Neuron (in vitro differentiated cells): ENCODE measurements at regions not wholly inside any gene's neighbourhood (a gene's known extent, or its start where the extent isn't known, plus 50 kb on each side); places are given as distances from the start of the nearest gene placed in this dataset.

Source experiments
- H2AFZ ChIP-seq: one replicate; pipeline ENCODE4 v1.6.1; 2013; ENCODE audit warnings: low read depth, mild to moderate bottlenecking, inconsistent platforms, low read length, moderate library complexity
- H3K27me3 ChIP-seq: one replicate; pipeline ENCODE4 v1.6.1; 2013; ENCODE audit warnings: low read length; ENCODE audit not compliant: insufficient read depth
- H3K36me3 ChIP-seq: one replicate; pipeline ENCODE4 v1.6.1; 2013; ENCODE audit warnings: low read length; ENCODE audit not compliant: insufficient read depth
- H3K4me1 ChIP-seq: one replicate; pipeline ENCODE4 v1.6.1; 2013; ENCODE audit warnings: low read length; ENCODE audit not compliant: insufficient read depth
- H3K4me3 ChIP-seq: 2 replicates; pipeline ENCODE4 v1.5.1; 2013; ENCODE audit warnings: mild to moderate bottlenecking, low read length, moderate library complexity
- H3K9me3 ChIP-seq: one replicate; pipeline ENCODE4 v1.6.1; 2013; ENCODE audit warnings: low read length

GRCh38 chr14:81637639-81638038 lies 104.0 kb upstream of the SEL1L start:
- no peaks in the 10 kb centered on the region for H3K27me3 ChIP-seq
- peaks cover 3% of the 10 kb centered on the region for H3K4me1 ChIP-seq
- H2AFZ ChIP-seq = no peak overlapping the region
- H3K36me3 ChIP-seq = no peaks in the 10 kb centered on the region
- H3K4me3 ChIP-seq = no peak overlapping the region
- H3K9me3 ChIP-seq = no peaks in the 10 kb centered on the region

- no peaks in the 10 kb centered on the region for H3K9me3 ChIP-seq
- no peak overlapping the region for H3K4me3 ChIP-seq
- peaks cover 3% of the 10 kb centered on the region for H3K4me1 ChIP-seq
- no peaks in the 10 kb centered on the region for H3K27me3 ChIP-seq
- H3K36me3 ChIP-seq = no peaks in the 10 kb centered on the region
- H2AFZ ChIP-seq = no peak overlapping the region
Observed at GRCh38 chr14:81638656-81639280, 105.1 kb upstream of the SEL1L start.

- no peaks in the 10 kb centered on the region for H3K9me3 ChIP-seq
Observed at GRCh38 chr14:81653626-81654025, 120.0 kb upstream of the SEL1L start.

GRCh38 chr14:81655423-81656314 lies 122.0 kb upstream of the SEL1L start:
- H3K36me3 ChIP-seq = no peaks in the 10 kb centered on the region
- no peak overlapping the region for H2AFZ ChIP-seq
- no peaks in the 10 kb centered on the region for H3K27me3 ChIP-seq
- peaks cover 10% of the 10 kb centered on the region for H3K4me1 ChIP-seq
- no peak overlapping the region for H3K4me3 ChIP-seq
- H3K9me3 ChIP-seq = no peaks in the 10 kb centered on the region

More at GRCh38 chr14:81653626-81654025, 120.0 kb upstream of the SEL1L start:
- no peaks in the 10 kb centered on the region for H3K27me3 ChIP-seq
- peak overlapping the region; percentile 23 for H2AFZ ChIP-seq
- peaks cover 6% of the 10 kb centered on the region for H3K4me1 ChIP-seq
- H3K4me3 ChIP-seq = no peak overlapping the region
- no peaks in the 10 kb centered on the region for H3K36me3 ChIP-seq

GRCh38 chr14:81656811-81657210 lies 123.2 kb upstream of the SEL1L start:
- Histone ChIP-seq H3K27me3 (no peaks in the 10 kb centered on the region), H3K36me3 (no peaks in the 10 kb centered on the region), H3K4me3 (no peak overlapping the region), H3K4me1 (peaks cover 10% of the 10 kb centered on the region), H3K9me3 (no peaks in the 10 kb centered on the region), H2AFZ (no peak overlapping the region)

GRCh38 chr14:81662066-81662465 lies 128.4 kb upstream of the SEL1L start:
- Histone ChIP-seq H3K36me3 (no peaks in the 10 kb centered on the region), H3K27me3 (no peaks in the 10 kb centered on the region)

GRCh38 chr14:81662570-81663197 lies 129.0 kb upstream of the SEL1L start:
- Histone ChIP-seq H3K4me3 (no peak overlapping the region), H2AFZ (no peak overlapping the region), H3K4me1 (peaks cover 4% of the 10 kb centered on the region), H3K9me3 (no peaks in the 10 kb centered on the region), H3K36me3 (no peaks in the 10 kb centered on the region), H3K27me3 (no peaks in the 10 kb centered on the region)

More at GRCh38 chr14:81662066-81662465, 128.4 kb upstream of the SEL1L start:
- no peaks in the 10 kb centered on the region for H3K9me3 ChIP-seq
- H3K4me1 ChIP-seq = peaks cover 4% of the 10 kb centered on the region
- H3K4me3 ChIP-seq = no peak overlapping the region
- H2AFZ ChIP-seq = no peak overlapping the region

- H3K4me3 ChIP-seq = no peak overlapping the region
- H3K27me3 ChIP-seq = no peaks in the 10 kb centered on the region
- H3K36me3 ChIP-seq = no peaks in the 10 kb centered on the region
- H3K4me1 ChIP-seq = no peaks in the 10 kb centered on the region
- no peaks in the 10 kb centered on the region for H3K9me3 ChIP-seq
- no peak overlapping the region for H2AFZ ChIP-seq
Observed at GRCh38 chr14:81668626-81669274, 135.1 kb upstream of the SEL1L start.

- no peaks in the 10 kb centered on the region for H3K27me3 ChIP-seq
- H3K4me3 ChIP-seq = no peak overlapping the region
- H3K9me3 ChIP-seq = no peaks in the 10 kb centered on the region
- no peak overlapping the region for H2AFZ ChIP-seq
- H3K36me3 ChIP-seq = no peaks in the 10 kb centered on the region
- no peaks in the 10 kb centered on the region for H3K4me1 ChIP-seq
Observed at GRCh38 chr14:81669308-81669707, 135.7 kb upstream of the SEL1L start.

GRCh38 chr14:81673930-81674329 lies 140.3 kb upstream of the SEL1L start:
- H3K36me3 ChIP-seq = no peaks in the 10 kb centered on the region
- H3K4me1 ChIP-seq = no peaks in the 10 kb centered on the region
- H2AFZ ChIP-seq = no peak overlapping the region
- no peak overlapping the region for H3K4me3 ChIP-seq
- no peaks in the 10 kb centered on the region for H3K27me3 ChIP-seq
- H3K9me3 ChIP-seq = no peaks in the 10 kb centered on the region

GRCh38 chr14:81676395-81676794 lies 142.7 kb upstream of the SEL1L start:
- H3K9me3 ChIP-seq = no peaks in the 10 kb centered on the region
- H3K27me3 ChIP-seq = peaks cover 3% of the 10 kb centered on the region
- H3K4me3 ChIP-seq = no peak overlapping the region
- H3K4me1 ChIP-seq = no peaks in the 10 kb centered on the region
- H3K36me3 ChIP-seq = no peaks in the 10 kb centered on the region
- no peak overlapping the region for H2AFZ ChIP-seq

GRCh38 chr14:81676879-81677278 lies 143.2 kb upstream of the SEL1L start:
- Histone ChIP-seq H3K27me3 (peaks cover 3% of the 10 kb centered on the region), H2AFZ (no peak overlapping the region), H3K9me3 (no peaks in the 10 kb centered on the region), H3K36me3 (no peaks in the 10 kb centered on the region), H3K4me1 (no peaks in the 10 kb centered on the region), H3K4me3 (no peak overlapping the region)

GRCh38 chr14:81677736-81678135 lies 144.1 kb upstream of the SEL1L start:
- no peak overlapping the region for H2AFZ ChIP-seq
- no peaks in the 10 kb centered on the region for H3K36me3 ChIP-seq
- no peaks in the 10 kb centered on the region for H3K4me1 ChIP-seq
- H3K27me3 ChIP-seq = peaks cover 3% of the 10 kb centered on the region
- no peak overlapping the region for H3K4me3 ChIP-seq
- no peaks in the 10 kb centered on the region for H3K9me3 ChIP-seq
